HG03460 (cell line): ENCODE measurements at regions not wholly inside any gene's neighbourhood (a gene's known extent, or its start where the extent isn't known, plus 50 kb on each side); places are given as distances from the start of the nearest gene placed in this dataset.

Source experiments
- ATAC-seq: cut with Tn5 transposase; IDR thresholded peaks from one replicate; pipeline ENCODE4 v1.9.1; 2021; ENCODE audit not compliant: unreplicated experiment

DNA sequence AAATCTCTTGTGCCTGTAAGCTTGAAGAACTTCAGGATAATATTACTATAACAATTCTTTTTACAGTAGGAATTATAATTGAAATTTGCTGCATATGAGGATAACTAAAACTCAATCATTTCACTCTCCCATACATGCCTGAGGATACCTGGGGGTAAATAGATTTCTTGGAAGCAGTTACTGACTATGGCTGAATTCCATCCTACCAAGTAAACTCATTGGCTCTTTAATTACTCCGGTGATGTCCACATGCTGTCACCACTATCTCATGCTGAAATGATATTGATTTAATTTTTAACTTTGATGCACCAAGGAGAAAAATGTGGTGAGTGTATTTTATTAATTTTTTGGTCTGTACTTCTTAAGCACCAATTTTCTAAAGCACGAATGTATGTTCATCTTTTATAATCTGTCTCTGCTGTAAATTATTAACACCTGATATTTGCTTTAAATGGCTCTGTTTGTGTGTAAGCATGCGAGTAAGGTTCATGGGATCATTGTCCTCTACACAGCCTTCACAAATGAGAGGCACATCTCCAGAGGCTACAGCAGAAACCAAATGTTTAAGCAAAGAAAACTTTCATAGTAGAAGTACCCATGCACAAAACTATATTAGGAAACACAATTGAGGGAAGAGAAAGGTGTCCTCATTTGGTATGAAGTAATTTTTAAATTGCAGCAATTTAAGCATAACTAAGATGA lies 164.2 kb upstream of the POU3F2 start:
- no peak for ATAC-seq

DNA sequence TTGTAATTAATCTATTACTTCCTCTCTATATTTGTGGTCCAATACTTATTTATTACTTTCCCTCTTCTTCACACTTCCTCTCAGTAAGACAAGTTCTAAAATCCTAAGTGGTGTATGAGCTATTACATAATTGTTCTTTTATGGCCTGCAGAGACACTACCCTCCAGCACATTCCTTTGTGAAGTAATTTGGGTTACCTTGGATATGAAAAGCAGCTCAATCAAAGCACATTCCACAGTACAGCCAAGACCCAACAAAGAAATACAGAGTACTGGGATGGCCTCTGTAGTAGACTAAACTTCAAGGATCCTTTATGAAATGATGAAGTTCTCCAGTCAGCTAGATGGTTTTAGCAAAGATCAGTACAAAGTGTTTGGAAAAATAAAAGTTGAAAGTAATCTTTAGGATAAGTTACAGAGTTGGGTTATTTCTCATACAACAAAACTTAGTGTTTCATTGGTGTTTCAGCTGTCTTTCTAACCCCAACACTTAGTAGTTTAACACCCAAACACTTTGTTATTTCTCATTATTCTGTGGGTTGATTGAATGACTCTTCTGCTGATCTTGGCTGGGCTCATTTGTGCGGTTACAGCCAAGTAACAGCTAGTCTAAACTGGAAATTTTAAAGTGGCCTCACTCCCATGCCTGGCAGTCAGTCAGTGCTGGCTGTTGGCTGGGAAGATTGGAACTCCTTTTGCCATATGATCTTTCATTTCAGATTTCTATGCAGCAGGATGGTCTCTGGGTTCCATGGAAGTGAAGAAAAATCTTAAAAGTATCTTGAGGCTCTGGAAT lies 161.5 kb upstream of the POU3F2 start:
- no peak for ATAC-seq

DNA sequence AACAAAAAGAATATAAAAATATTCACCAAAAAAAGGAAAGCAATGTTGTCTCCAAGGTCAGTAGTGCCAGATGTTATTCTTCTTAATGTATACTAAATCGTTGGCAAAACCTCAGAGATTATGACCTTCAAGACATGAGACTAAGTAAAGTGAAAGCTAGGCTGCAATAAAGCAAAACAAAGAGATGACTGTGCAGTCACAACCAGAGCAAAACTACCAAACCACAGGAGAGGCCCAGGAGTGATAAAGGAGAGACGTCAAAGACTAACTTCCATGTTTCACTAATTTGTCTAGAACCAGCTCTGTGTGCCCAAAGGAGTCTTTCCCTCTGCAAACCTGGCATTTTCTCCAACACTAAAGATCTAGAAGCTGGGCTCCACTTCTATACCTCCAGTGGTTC lies 155.9 kb upstream of the POU3F2 start:
- no peak for ATAC-seq

DNA sequence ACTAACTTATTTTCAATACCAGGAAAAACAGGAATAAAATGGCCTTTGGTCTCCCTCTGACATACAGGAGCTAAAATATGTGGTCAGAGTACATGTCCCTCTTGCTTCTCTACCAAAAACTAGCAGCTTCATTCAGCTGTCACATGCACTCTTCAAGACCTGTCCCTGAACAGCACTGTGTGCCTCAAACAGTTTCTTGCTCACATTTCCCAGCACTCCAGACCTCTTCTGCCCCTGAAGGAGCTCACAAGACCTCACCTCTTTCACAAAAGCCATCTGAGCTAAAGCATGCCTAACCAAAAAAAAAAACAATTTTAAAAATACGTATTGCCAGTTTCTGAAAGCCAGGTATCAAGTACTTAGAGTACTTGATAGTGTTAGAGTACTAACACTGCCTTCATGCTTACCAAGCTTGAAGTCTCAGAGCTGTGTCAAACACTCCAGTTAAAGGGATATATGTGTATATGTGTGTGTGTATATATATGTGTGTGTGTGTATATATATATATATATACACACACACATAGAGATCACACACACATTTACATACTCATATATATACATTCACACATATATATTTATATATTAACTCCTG lies 148.3 kb upstream of the POU3F2 start:
- ATAC-seq = no peak

DNA sequence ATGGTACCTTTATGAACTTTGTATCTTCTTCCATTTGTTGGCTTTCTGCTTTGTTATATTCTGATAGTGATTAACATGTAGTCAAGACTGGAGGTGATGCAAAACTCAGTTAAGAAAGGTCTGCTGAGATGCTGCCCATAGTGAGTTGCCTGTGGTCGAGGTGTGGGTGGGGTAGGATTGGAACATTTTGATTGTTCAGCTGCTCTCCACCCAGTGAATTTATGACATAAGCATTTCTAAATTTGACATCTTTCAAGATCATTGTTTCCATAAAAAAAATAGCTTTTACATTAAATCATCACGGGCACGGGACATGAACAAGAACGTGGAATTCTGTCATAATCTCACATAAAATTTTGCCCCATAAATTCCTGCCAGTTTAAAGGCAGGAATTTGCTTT lies 146.6 kb upstream of the POU3F2 start:
- no peak for ATAC-seq

DNA sequence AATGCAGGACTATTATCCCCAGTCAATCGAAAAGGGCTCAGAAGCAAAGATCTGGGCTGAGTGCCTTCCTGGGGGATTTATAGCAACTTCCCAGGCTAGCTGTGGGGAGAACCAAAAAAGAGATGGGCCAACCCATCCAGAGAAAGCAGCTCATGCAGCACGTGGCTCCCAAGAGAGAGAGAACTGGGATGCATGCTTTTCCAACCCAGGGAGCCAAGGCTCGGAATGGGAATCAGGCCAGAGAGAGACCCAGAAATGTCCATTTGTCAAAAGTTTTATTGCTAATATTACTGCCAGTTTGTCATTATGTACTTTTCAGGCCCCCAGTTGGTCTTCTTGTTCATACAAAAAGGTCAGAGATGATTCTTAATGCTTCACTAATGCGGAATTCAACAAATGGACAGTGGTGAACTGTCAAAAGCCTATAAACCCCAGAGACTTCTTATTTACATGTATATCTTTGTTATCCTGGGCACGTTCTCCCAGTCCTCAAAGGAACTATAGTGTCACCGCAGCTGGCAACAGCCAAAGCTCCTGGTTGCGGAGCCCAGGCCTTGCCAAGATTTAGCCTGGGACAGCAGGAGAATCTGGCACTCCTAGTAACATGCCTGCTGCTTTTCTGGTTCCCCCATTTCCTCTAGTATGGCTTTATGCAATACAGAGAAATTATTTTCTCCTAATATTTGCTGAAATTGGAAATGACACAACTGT lies 139.1 kb upstream of the POU3F2 start:
- ATAC-seq = no peak

DNA sequence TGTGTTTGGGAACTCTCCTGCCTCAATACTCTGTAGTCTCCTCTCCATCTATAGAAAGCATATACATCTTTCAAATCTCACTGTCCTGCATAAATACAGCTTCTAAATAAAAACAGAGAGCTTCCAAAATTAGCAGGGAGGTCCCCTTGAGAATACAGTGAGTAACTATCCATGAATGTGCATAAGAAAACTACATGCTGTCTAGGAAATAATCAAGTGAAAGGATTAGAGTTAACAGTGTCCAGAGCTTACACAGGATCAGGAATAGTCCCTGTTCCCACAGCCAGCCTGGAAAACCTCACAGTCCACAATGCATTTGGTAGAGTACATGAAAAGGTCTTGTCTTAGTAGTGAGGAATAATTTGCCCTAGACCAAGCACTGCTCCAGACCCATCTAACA lies 123.0 kb upstream of the POU3F2 start:
- no peak for ATAC-seq

DNA sequence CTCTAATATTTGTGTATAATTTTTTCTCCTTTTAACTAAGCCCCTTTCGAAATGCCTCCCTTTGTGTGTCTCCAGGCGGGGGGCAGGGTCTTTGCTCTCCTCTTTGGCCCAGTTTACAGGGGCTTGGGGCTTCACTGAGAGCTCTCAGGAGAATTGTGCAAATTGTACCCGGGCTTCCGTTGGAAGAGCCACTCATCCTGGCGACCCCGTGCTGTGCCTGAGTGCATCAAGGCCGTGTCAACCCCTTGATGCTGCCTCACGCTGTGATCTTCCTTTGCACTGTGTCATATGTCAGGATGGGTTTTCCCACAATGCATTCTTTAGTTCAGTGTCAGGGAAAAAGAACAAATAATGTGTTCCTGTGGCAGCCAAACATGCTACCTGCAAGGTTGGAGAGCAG lies 118.0 kb upstream of the POU3F2 start:
- no peak for ATAC-seq

DNA sequence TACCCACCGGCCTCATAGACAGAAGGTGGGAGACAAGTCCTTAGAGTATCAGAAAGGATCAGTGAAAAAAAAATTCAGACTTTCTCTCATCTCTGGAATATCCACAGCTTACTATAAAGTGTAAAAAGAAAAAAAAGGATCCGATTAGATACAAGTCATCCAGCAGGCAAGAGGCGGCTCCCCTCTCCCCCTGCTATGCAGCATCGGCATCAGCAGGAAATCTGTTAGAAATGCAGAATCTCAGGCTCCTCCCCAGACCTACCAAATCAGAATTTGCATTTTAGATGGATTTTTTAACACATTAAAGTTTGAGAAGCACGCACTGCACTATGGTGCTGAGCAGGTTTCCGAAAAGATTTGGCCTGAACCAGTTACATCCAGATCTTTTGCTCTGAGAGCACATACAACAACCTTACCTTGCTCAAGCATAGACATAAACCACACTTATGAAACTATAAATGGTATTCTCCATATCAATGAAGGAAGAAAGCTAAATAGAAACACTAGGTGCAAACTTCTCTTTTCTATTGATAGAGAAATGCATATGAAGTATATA lies 117.0 kb upstream of the POU3F2 start:
- ATAC-seq = no peak

DNA sequence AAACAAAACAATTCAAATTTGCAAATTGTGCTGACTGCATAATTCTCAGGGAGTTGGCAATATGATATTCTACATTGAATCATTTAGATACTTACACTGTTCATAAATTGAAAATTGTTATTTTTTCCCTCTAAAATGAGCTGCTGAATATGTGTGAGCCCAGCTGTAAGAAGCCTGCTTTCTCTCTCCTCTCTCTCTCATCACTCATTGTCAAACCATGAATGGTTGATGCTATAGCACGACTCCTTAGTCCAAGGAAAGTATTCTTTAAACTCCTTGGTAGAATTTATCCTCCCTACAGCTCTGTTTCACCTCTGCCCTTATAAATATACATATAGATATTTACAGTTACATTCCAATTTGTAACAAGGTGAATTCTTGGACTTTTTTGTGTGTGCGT lies 116.4 kb upstream of the POU3F2 start:
- ATAC-seq = no peak

DNA sequence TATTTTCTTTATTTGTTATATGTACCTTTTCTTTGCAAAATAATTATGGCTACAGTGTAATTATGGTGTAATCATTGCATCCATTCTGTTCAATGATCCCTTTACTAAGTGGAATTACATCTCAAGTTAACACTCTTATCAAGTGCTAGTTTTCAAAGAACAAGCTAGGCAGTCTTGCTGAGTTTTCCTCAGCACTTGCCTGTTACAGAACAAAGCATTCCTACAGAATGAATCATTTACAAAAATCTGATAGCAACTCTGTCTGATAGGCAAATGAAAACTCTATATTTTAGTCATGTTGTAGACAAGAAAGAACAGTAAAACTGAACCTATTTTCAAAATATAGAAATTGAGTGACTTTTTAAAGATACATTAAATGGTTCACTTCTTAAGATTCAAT lies 109.8 kb upstream of the POU3F2 start:
- no peak for ATAC-seq

DNA sequence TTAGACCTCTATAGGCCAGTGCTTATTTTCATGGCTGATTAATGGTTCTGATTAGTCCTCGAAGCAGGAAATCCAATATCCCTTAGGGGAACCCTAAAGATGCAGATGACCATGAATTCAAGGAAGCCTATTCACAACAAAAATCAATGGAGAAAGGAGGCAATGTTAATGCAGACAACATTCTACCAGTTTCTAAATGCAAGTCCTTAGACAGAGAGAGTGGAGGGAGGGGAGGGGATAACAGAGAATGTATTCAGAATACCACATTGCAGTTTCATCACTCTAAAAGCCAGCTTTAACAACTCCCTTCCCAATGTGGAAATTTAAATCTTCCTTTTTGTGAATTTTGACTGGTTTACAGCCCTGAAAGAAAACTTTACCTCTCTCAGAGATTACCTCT lies 87.1 kb upstream of the POU3F2 start:
- no peak for ATAC-seq

DNA sequence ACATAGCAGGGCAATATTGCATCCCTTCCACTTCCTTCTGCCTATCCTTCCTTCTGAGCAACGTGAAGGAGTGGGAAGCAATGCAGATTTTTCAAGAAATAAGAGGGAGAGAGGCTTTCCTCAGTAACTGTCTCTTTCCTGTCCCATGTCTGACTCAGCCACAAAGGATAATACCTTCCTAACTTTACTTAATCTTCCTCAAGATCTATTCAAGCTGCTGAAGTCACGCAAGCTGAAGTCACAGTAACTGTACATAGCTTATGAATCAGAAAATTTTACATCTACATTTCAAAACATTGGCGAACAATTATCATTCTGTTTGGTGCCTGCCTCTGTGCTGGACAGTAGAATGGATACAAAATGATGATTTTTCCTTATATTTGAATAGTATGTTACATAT lies 86.4 kb upstream of the POU3F2 start:
- ATAC-seq = no peak

DNA sequence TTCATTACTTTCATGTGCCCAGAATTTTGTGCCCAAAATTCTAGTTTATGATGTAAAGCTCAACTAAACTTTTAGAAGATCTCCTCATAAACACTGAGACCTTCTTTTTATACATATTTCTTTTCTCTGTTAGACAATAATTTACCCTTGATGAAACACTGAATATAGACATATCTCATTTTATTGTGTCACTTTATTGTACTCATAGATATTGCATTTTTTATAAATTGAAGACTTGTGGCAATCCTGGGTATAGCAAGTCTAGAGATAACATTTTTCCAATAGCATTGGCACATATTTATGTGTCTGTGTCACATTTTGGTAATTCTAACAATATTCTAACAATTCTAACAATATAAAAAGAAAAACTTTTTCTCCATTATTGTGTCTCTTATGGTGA lies 74.9 kb upstream of the POU3F2 start:
- no peak for ATAC-seq

DNA sequence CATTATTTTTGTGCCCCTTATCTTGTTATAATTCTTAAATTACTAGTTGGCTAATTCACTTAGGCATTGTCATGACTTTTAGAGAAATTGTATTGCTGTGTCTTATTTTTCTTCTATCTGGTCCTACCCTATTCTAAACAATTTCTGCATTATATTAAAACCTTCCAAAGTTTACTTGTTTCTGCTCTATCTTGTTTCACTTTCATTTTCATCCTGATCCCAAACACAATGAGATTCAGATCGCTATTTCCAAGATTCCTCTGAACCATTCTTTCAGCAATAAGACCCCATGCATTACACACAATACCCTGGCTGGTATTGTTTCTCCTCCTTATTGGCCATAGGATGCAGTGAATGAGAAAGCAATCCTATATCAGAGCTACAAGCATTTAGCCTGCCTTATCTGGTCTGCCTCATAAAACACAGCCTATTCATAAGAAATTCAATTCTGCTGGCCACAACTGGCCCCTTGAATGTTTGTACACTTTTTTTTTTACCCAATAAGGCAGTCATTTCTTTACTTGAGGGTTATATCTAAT lies 69.9 kb upstream of the POU3F2 start:
- no peak for ATAC-seq

DNA sequence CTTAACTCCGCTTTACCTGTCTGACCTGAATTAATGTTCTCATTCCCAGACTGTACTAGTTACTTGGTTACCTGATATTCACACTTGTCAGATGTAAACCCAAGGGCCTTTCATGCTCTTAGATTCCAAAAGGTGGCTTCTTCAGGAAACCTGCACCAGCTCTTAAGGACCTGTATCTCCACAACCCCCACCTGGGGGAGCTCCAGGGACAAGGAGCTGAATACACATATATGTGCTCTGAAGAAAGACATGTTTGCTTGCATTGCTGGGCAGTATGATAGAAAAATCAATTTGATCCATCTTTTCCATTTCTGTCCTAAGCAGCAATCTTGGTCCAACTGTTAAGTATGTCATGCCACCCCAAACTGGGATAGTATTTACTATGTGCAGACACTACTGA lies 64.8 kb upstream of the POU3F2 start:
- ATAC-seq = no peak

DNA sequence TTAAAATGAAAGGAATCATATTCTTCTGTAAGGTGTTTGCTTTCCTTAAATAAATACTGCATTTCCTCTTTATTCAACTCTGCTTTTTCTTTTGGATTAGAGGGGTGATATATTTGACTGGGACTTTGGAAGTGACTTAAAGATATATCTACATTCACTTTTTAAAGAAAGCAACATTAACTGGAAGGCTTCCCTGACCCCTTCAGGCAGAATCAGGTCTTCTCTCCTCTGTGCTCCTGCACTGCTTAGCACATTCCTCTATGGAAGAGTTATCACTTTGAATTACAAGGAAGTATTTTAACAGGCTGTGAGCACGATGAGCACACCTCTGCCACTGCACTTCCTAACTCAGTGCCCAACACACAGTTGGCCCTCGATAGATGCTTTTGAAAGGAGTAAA lies 59.2 kb upstream of the POU3F2 start:
- no peak for ATAC-seq

DNA sequence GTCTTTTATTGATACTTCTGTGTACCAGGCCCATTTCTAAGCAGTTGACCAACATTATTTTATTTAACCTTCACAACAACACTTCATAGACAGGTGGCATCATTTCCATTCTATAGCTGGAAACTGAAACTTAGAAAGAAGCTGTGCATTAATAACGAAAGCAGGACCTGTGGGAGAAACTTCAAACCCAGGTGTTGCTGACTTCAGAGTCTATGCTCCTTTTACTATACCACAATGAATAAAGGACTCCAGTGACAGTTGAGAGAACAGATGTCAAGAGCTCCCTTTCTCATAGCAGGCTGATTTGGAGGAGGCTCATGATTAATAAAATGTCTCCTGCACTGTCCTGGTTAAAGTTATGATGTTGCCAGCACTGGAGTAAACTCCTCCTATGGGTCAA lies 56.6 kb upstream of the POU3F2 start:
- peak; percentile 100 for ATAC-seq

DNA sequence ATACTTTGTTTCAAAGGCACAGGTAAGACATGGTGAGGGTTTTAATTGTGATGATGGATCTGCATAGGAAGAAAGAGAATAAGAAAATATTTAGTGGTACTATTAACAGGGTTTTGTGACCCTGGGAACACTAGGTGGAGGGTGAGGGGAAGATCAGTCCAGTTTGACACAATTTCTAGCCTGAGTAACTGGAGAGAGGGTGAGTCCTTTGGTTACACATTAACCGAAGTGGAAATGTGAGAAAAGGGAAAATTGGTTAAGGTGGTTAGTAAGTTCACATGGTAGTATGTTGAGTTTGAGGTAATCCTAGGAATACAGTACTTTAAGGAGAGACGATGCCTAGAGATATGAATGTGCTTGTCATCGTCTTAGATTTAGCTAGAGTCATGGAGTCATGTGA lies 54.8 kb upstream of the POU3F2 start:
- no peak for ATAC-seq

DNA sequence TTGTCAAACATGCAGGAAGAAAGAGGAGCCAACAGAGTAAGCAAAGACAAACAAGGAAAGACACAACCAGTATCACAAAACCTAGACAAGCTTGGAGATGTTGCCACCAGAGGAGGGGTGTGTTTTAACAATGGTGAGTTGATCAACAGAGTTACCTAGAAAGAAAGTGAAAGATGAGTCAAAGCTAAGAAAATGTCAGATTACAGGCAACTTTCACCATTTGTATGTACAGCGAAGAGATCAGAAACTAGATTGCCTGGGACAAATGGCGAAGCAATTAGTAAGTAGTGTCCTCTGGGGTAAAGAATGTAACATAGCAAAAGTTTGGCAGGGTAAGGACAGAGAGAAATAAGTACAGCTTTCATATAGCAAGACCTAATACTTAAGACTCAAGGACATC lies 51.6 kb upstream of the POU3F2 start:
- no peak for ATAC-seq

DNA sequence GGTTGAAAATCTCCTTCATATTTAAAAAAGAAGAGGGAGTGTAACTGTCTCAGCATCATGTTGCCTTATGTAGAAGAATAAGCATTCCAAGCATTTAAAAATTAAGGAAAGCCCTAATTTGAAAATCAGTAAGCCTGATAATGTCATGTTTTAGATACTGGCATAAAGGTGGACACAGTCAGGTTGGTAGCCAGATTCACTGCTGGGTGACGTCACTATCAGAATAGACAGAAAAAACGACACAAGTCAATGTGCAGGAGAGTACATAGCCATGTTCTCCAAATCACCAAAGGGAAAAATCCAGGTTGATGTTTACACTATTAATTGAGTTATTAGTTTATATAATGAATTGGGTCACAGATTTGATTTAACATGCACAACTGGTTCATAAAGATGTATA lies 50.8 kb upstream of the POU3F2 start:
- no peak for ATAC-seq
